ENCODE measurements at regions not wholly inside any gene's neighbourhood (a gene's known extent, or its start where the extent isn't known, plus 50 kb on each side); places are given as distances from the start of the nearest gene placed in this dataset.

- no peak for DNase-seq (ENCODE audit: low read depth in 4 of 4, low spot score in 3 of 4)
These were observed 94.4 kb upstream of the ADRA2C start for GRCh38 chr4:3671571-3672464.

GRCh38 chr4:3670521-3671519, 95.4 kb upstream of the ADRA2C start:
- DNase-seq (ENCODE audit: low read depth in 4 of 4, low spot score in 3 of 4) = no peak

- DNase-seq (ENCODE audit: low read depth in 4 of 4, low spot score in 3 of 4) = no peak
These were observed 96.6 kb upstream of the ADRA2C start for GRCh38 chr4:3669553-3669949.

GRCh38 chr4:3668825-3669552, 97.2 kb upstream of the ADRA2C start:
- no peak for DNase-seq (ENCODE audit: low read depth in 4 of 4, low spot score in 3 of 4)

GRCh38 chr4:3667258-3667657, 98.9 kb upstream of the ADRA2C start:
- DNase-seq (ENCODE audit: low read depth in 4 of 4, low spot score in 3 of 4) = no peak

- no peak for DNase-seq (ENCODE audit: low read depth in 4 of 4, low spot score in 3 of 4)
These were observed 99.9 kb upstream of the ADRA2C start for GRCh38 chr4:3666263-3666662.

- no peak for DNase-seq (ENCODE audit: low read depth in 4 of 4, low spot score in 3 of 4)
These were observed 100.8 kb upstream of the ADRA2C start for GRCh38 chr4:3665360-3665891.

- no peak for DNase-seq (ENCODE audit: low read depth in 4 of 4, low spot score in 3 of 4)
These were observed 102.4 kb upstream of the ADRA2C start for GRCh38 chr4:3663791-3664190.

- no peak for DNase-seq (ENCODE audit: low read depth in 4 of 4, low spot score in 3 of 4)
These were observed 103.7 kb upstream of the ADRA2C start for GRCh38 chr4:3662516-3662915.

GRCh38 chr4:3661989-3662388, 104.2 kb upstream of the ADRA2C start:
- no peak for DNase-seq (ENCODE audit: low read depth in 4 of 4, low spot score in 3 of 4)

- DNase-seq (ENCODE audit: low read depth in 4 of 4, low spot score in 3 of 4) = no peak
These were observed 105.2 kb upstream of the ADRA2C start for GRCh38 chr4:3660928-3661515.

GRCh38 chr4:3660086-3660927, 105.9 kb upstream of the ADRA2C start:
- no peak for DNase-seq (ENCODE audit: low read depth in 4 of 4, low spot score in 3 of 4)

GRCh38 chr4:3659131-3659530, 107.1 kb upstream of the ADRA2C start:
- no peak for DNase-seq (ENCODE audit: low read depth in 4 of 4, low spot score in 3 of 4)

- no peak for DNase-seq (ENCODE audit: low read depth in 4 of 4, low spot score in 3 of 4)
These were observed 107.7 kb upstream of the ADRA2C start for GRCh38 chr4:3658530-3658913.

GRCh38 chr4:3657902-3658529, 108.2 kb upstream of the ADRA2C start:
- DNase-seq (ENCODE audit: low read depth in 4 of 4, low spot score in 3 of 4) = no peak

- no peak for DNase-seq (ENCODE audit: low read depth in 4 of 4, low spot score in 3 of 4)
These were observed 109.5 kb upstream of the ADRA2C start for GRCh38 chr4:3656416-3657356.

- DNase-seq (ENCODE audit: low read depth in 4 of 4, low spot score in 3 of 4) = no peak
These were observed 110.2 kb upstream of the ADRA2C start for GRCh38 chr4:3655963-3656362.

GRCh38 chr4:3655485-3655884, 110.7 kb upstream of the ADRA2C start:
- DNase-seq (ENCODE audit: low read depth in 4 of 4, low spot score in 3 of 4) = no peak
